GM21619 (cell line): ENCODE measurements at regions not wholly inside any gene's neighbourhood (a gene's known extent, or its start where the extent isn't known, plus 50 kb on each side); places are given as distances from the start of the nearest gene placed in this dataset.

Experiments used
- ATAC-seq: cut with Tn5 transposase; IDR thresholded peaks from one replicate; pipeline ENCODE4 v1.9.1; 2021; ENCODE audit not compliant: unreplicated experiment

DNA sequence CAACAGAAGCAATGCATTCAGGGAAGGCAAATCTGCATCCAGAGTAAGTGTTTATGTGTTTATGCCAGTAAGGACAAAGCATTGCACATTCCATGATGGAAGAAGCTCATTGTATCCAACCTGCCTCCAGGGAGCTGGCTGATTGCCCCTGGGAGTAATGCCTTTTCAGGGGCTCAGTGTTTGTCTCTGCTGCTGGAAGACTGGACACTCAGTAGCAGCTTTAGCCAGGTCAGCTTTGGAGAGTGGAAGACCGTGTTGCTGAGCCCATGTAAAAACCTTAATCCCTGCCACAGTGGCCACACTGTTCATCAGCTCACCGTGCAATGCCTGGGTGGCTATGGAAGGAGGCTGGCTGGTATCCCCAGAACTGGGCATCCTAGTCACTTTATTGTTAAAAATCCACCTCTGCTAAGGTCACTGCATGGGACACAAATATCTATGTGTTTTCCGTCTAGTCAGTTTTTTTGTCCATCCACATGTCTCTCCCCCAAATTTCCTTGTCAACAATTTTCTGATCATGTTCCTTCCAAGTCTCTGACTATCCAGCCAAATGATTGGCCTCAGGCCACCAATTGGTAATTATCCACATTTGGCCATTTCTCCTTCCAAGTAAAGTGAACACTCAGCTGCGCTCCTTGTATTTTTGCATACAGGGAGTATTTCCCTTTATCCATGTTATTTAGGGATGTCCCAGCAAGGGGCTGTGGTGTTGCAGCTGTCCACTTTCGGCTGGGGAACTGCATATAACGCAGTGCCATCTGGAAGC, 2044.5 kb upstream of the AGA start:
- ATAC-seq = no peak

DNA sequence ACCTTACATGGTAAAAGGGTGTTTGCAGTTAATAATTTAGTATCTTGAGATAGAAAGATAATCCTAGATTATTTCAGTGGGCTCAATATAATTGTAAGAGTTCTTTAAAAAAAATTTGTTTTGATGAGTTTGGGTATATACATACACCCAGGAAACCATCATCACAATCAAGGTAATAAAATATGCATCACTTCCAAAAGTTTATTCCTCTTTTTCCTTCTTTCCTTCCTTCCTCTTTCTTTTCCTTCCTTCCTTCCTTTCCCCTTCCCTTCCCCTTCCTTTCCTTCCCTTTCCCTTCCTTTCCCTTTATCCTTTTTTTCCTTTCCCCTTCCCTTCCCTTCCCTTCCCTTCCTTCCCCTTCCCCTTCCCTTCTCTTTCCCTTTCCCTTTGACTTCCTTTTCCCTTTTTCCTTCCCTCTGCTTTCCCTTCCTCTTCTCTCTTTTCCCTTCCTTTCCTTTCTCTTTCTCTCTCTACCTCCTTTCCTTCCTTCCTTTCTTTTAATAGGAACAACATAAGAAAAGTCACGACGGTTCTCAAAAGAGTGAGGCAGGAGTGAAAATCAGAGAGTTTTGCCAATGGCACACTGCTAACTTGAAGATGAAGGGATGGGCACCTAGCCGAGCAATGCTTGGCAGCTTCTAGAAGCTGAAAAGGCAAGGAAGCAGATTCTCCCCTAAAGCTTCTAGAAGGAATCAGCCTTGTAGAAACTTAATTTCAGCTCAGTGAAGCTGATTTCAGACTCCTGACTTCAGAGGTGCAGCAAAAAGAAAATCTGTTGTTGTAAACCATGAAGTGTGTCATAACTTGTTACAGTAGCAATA, 2050.2 kb upstream of the AGA start:
- ATAC-seq = no peak

DNA sequence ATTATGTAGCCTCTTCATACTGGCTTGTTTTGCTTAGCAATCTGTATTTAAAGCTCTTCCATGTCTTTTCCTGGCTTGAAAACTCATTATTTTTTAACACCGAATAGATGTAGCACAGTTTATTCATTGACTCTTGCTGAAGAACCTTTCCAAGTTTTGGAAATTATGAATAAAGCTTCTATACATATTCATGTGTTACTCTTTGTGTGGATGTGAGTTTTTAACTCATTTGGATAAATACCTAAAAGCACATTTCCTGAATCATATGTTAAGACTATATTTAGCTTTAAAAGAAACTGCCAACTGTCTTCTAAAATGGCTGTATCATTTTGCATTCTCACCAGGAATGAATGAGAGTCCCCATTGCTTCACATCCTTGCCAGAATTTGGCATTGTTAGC, 2061.7 kb upstream of the AGA start:
- no peak for ATAC-seq

DNA sequence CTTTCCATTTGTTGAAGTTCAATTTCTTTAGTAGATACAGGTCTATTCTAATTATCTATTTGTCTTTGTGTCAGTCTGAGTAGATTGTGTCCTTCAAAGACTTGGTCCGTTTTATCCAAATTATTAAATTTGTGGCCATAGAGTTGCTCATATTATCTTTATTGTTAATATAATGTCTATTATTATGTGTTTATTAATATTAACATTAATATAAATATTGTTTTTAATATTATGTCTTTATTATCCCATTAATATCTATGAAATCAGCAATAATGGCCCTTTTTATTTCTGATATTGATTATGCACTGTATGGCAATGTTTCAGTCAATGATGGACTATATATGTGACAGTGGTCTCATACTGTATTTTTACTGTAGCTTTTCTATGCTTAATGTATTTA, 2067.3 kb upstream of the AGA start:
- no peak for ATAC-seq

DNA sequence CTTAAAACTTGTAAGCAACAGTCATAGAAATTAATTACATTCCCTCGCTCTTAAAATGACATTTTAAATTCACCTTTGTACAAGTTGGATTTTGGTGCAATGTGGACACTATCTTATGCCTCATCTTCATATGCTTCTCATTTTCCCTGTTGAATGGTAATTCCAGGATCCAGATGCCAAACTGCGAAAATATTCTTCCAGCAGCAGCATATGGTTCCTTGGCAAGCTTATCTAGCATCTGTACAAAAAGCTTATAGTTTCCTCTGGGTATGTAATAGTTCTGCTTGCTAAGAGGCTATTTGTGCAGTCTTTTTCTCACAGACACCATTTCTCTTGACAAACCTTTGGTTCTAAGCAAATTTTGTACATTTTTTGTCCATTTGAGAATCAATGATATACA, 2079.7 kb upstream of the AGA start:
- no peak for ATAC-seq

DNA sequence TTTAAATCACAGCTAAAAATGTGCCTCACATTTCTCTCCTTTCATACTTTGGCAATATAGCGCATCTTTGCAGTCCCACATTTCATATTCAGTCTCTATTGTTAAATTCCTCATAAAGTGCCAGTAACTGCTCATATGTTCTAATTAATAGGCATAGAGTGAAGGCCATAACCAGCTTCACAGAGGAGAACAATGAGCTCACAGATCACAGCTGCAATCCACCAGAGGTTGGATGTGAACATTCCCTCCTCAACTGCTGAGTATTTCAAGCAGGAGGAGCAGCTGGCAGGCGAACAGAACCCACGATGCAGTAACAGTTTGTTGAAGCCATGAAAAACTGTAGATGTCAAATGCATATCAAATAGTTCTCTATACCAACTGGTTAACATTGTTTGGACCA, 2088.7 kb upstream of the AGA start:
- ATAC-seq = no peak

DNA sequence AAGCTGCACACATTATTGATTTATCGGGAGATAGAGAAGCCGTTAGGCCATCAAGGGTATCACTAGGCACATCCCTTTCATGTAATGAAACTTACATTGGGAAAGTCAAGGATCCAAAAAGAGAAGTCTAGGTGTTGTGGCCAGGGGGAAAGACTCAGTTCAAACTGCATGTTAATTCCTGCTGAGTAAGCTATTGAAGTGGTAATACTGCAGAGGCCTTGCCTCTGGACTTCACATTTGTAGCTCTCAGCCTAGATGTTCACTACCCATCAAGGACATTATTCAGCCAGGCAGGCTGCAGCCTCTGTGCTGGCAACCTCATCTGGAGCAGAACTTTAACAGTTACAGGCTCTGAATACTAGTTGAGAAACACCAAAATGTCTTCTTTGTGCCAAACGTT, 2094.5 kb upstream of the AGA start:
- ATAC-seq = no peak

DNA sequence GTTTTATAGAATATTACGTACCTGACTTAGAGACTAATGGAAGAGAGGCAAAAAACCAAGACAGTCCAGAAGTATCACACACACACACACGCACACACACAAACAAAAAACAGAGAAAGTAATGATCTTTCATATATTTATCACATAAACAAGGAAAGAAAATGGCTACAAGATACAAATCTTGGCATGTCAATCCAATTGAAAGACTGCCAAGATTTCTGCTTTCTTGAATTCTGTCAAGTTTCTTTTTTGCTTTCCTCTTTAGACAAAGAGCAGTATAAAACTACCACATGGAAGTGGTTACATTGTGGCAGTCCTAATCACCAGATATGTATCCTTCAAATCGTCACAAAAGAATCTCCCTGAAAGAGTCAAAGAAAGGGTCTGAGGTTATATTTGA, 2097.4 kb upstream of the AGA start:
- no peak for ATAC-seq

DNA sequence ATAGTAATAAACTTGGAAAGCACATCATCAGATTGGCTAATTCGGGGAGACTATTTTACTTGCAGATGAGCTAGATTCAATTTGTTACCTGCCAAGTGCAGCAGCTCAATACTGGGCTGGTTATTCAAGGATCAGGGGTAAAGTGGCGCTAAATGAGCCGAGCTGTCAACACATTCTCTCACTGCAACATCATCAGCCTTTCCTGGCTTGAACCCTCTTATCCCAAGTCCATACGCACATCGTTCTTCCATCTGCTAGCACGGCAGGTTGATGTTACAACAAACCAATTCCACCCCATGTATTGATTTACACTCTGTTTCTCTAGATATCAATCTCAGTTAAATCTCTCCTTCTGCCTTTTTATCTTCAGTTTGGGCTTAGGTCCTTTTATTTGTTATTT, 2101.5 kb upstream of the AGA start:
- ATAC-seq = no peak

DNA sequence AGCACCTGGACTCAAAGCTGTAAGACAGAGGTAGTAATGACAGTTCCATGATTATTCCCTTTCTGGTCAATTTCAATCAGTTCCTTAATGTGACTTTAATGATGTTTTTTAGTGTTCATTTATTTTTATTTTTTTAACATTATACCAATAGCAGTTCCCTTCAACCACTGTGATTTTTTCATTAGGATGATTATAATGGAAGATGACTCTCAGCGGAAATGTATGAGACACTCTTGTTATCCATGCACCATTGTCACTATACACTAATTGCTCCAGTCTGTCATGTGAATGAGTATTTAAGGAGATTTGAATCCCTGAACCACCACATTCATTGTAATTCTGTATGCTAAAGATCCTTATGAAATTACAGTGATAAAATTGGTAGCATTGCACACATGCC, 2102.3 kb upstream of the AGA start:
- no peak for ATAC-seq

DNA sequence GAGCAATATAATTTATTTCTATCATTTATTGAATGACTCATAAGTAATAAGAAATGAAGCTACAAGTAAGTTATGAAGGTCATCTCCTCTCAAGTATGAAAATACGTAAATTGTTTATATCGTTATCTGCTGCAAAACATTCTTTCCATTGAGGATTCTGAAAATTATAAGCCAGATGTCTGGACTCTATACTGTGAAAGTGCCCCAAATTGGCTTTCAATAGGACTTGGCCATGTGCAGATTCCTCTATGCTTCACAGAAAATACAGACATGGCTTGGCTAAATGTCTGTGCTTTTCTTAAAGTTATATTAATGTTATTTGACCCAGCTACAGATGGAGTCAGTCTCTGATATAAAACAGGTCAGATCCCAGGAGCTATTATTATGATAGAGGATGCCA, 2109.9 kb upstream of the AGA start:
- no peak for ATAC-seq

DNA sequence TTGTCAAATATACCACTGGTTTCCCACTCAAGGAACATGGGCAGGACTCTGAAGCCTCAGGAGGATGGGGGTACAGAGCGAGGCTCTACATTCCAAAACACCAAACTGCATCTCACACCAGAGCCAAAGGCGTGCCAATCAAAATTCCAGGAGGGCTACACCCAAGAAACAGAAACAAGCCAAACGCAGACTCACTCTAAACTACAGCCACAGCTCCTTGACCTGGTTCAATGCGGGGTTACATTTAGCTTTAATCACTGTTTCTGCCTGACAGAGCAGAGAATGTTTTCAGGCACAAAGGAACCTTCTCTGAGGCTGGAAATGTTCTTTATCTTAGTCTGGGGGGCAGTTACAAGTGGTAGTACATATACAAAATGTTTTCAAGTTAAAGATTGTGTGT, 2121.5 kb upstream of the AGA start:
- no peak for ATAC-seq

DNA sequence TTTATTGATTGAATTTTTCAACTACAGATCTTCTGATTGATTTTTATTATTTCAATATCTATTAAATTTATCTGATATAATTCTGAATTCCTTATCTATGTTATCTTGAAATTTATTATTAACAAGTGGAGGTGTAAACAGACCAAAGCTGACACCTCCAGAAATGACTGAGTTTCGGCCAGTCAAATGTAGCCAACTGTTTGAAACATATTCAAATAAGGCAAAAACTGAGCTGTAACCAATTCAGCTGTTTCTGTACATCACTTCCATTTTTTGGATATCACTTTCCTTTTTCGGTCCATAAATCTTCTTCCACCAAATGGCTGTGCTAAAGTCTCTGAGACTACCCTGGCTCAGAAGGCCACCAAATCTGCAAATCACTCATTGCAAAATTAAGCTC, 2127.3 kb upstream of the AGA start:
- no peak for ATAC-seq

DNA sequence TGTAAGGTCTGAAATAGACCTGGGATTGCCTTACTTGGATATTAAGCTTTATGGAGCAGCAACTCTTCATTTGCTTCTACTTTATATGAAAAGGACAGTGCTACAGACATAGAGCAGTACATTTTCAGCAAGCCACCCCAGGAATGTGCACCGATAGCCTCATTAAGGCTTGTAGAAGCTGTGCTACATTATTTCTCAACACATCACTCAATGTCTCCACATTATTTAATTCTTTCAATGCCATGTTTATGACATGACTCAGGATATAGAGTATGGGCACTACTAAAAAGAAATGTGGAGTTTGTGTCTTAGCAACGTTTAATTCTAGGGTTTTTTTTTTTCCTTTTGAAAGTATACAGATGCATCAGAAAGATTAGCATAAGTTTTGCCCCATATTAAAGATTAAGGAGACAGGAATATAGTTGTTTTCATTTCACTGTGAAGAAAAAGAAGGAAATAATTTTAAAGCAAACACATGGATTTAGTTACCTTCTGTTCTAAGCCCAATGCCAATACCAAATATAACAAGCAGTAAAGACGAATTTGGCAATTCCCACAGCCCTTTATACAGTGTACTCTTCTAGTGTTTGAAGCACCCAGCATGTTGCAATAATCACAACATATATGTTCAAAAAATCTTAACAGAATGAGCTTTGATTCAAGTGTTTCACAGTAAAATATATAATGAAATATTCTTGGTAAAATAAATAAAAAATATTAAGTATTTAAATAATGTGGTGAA, 2140.1 kb upstream of the AGA start:
- ATAC-seq = no peak

DNA sequence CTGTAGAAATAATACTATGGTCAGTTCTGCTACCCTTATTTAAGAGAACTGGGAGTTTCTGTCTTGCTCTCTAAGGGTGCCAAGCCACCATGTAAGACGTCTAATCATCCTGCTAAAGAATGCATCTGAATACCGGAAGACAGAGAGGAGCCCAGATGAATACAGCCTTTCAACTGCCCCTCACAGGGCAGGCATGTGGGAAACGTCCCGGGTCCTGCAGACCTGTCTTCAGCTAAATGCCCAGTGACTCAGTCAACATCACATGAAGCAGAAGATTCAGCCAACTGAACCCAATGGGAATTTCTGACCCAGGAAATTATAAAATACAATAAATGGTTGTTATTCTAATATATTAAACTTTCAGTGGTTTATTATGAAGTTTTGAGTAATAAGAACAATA, 2141.0 kb upstream of the AGA start:
- no peak for ATAC-seq

DNA sequence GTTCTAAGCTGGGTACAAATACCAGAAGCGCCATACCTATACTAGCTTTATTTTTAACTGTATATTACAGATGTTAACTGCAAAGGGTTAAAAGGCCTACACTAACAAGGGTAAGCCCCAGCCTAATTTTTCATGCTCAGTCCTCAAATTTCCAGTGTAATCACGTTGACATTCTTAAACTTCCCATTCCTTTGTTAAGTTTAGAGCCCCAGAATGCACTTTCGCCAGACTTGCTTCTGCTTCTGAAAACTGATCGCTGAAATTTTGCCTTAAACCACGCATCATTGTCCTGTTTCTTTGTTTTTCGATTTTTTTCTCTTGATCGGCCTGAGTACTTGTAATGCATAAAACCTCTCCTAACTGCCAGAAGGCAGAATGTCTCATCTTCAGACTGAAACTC, 2141.9 kb upstream of the AGA start:
- no peak for ATAC-seq

DNA sequence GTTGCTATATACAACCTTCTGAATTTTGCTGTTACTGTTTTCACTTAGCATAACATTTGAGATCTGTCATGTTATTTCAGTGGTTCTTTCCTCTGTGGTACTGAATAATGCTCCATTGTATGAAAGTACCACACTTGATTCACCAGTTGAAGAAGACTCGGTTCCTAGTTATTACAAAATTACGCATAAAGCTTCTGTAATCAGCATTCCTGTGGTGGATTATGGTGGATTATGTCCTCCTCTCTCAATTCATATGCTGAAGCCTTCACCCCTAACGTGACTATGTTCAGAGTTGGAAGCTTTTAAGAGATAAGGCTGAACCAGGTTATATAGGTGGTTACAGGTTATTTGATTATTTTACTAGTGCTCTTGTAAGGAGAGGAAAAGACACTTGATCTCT, 2143.5 kb upstream of the AGA start:
- no peak for ATAC-seq

DNA sequence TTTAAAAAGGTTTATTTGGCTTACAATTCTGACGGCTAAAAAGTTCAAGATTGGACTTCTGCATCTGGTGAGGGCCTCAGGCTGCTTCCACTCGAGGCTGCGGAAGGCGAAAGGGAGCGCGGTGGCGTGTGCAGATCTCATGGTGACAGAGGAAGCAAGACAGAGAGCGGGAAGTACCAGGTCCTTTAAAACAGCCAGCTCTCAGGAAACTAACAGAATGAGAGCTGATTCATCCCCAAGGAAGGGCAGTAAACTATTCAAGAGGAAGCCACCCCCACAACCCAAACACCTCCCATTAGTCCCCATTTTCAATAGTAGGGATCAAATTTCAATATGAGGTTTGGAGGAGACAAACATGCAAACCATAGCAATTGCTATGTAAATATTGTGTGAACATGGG, 2144.2 kb upstream of the AGA start:
- ATAC-seq = no peak

DNA sequence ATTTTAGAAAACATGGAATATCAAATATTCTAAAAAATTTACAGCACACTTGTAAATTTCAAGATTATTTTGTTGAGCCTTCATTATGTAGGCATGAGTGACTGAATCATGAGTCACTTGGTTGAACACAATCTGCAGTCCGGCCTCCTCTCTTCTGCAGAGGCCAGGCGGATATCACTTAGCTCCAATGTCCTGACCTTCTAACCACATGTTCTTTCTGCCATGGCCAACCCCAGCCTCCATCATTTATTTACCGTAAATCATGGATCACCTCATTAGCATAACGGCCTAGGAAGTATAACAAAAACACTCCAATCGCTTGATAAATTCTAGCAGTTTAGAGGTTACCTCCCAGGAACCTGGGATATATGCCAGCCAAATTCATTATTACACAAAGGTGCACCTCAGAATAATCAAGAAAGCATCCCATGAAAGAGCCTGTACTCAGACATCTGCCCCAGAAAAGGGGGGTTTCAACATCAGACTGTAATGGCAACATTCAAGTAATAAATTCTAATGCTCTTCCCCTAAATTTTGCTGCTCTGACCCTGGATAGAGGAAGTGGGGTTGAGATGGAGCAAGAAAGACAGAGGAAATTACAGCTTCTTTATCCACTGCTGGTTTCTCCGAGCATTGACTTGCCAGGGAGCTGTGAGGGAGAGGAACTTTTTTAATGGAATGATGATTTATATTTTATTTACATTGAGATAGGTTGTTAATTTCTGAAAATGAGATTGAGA, 2153.6 kb upstream of the AGA start:
- no peak for ATAC-seq

DNA sequence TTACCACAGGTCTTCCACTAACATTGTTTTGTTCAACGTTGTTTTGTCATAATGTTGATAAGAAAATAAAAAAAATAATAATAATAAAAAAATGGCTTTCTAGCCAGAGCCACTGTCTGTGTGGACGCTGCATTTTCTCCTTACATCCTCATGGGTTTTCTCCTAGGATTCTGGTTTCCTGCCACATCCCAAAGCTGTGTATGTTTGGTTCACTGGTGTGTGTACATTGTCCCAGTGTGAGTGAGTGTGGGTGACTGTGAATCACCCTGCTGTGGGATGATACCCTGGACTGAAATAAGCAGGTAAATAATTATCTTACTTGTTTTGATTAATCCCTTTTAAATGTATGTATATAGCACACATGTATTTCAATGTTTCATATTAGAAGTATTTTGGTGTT, 2154.4 kb upstream of the AGA start:
- no peak for ATAC-seq

DNA sequence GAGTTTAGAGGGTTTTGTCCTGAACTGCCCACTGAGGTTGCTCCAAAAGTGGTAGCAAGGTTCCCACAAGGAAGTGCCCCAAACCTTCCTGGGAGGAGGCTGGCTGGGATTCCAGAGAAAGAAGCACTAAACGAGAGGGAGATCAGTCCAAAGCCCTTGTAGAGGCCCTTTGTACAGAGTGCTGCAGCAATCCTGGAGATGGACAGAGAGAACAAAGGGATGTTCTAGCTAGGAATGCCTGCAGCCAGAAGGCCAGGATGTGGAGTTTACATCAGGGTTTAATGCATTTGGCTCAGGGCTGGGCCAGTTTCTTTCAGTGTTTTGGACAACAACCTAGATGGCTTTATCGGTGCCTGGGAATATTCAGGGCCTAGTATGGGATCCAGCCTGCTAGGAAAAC, 2155.1 kb upstream of the AGA start:
- ATAC-seq = no peak
